ENCODE measurements at regions not wholly inside any gene's neighbourhood (a gene's known extent, or its start where the extent isn't known, plus 50 kb on each side); places are given as distances from the start of the nearest gene placed in this dataset.

DNA sequence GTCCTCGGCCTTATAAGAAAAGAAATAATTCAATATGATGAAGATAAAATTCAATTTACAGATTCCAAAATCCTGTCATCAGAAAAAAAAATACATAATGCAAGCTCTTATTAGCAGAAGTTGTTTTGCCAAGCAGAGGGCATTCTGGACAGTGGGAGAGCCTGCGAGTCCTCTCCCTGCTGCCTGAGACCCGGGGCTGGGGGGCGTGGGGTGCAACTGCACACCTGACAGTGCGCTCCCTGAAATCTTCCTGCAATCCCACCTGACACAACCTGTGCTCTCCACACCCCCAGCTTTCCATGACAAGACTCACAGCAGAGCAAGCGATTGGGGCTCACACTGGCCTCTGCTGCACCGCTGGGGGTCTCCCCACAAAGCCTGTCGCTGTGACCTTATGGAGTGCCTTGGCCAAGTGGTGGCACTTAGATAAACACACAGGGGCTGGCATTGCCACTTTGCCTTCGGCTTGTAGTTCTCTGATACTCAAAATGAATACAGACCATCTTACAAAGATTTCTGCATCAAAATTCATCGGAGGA, 130.3 kb upstream of the PDE10A start:
- Histone ChIP-seq H3K4me3 (no peak overlapping the region), H3K27ac (no peak overlapping the region), H3K27me3 (replicated peaks; ENCODE audit: insufficient read depth) (no peaks in the 10 kb centered on the region), H3K36me3 (no peaks in the 10 kb centered on the region), H3K9me3 (no peaks in the 10 kb centered on the region), H3K4me1 (ENCODE audit: control insufficient read depth in 1 of 2, low read depth in 2 of 2) (no peaks in the 10 kb centered on the region)
- DNase-seq (ENCODE audit: low spot score) = no peak
- ATAC-seq (ENCODE audit: insufficient number of reproducible peaks, low FRiP score, low read depth) = no peak
- TF ChIP-seq, protein P1, sequence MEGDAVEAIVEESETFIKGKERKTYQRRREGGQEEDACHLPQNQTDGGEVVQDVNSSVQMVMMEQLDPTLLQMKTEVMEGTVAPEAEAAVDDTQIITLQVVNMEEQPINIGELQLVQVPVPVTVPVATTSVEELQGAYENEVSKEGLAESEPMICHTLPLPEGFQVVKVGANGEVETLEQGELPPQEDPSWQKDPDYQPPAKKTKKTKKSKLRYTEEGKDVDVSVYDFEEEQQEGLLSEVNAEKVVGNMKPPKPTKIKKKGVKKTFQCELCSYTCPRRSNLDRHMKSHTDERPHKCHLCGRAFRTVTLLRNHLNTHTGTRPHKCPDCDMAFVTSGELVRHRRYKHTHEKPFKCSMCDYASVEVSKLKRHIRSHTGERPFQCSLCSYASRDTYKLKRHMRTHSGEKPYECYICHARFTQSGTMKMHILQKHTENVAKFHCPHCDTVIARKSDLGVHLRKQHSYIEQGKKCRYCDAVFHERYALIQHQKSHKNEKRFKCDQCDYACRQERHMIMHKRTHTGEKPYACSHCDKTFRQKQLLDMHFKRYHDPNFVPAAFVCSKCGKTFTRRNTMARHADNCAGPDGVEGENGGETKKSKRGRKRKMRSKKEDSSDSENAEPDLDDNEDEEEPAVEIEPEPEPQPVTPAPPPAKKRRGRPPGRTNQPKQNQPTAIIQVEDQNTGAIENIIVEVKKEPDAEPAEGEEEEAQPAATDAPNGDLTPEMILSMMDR (IDR thresholded peaks at IDR 0.05) = no peak

DNA sequence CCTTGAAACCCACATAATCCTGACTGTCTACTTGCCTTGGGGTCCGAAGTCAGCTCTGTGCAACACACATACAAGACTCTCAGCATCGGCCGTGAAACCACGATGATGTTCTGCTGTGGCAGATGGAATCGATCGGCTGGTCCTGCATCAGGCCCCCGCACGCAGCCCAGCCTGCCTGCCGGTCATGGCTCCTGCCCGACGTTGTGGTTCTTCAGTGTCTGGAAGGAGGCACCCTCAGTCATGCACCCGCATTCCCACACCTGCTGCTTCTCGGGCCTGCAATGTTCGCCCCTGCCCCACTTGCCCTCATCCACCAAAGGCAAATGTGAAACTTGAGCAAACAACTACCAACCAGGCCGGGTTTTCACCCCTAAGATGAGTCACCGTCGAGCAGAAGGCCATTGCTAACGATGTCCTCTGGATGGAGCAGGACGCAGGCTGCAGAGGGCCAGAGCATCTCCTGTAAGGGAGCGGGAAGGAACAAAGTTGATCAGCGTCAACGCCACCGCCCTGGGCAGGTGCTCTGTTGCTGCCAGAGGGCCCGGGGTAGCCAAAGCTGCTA, 128.9 kb upstream of the PDE10A start:
- no peak overlapping the region for H3K27ac ChIP-seq
- no peaks in the 10 kb centered on the region for H3K27me3 ChIP-seq (replicated peaks; ENCODE audit: insufficient read depth)
- no peaks in the 10 kb centered on the region for H3K9me3 ChIP-seq
- no peak overlapping the region for H3K4me3 ChIP-seq
- DNase-seq (ENCODE audit: low spot score) (no peak), ATAC-seq (ENCODE audit: insufficient number of reproducible peaks, low FRiP score, low read depth) (no peak)
- TF ChIP-seq, protein P1 (IDR thresholded peaks at IDR 0.05) = no peak
- H3K36me3 ChIP-seq = no peaks in the 10 kb centered on the region
- no peaks in the 10 kb centered on the region for H3K4me1 ChIP-seq (ENCODE audit: control insufficient read depth in 1 of 2, low read depth in 2 of 2)

DNA sequence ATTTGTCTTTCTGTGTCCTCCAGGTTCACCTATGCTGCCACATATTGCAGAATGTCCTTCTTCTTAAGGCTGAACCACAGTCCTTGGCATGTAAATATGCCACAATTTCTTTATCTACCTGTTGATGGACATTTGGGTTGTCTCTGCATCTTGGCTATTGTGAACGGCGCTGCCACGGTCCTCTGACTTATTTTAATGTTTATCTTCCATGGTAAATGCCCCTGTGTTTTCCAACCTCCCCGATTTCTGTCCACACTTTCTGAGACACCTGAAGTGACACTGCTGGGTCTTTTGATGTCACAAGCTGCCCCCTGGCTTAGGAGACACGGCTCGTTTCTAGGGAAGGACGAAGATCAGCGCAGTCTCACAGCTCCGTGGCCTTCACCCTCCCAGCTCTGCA, 128.3 kb upstream of the PDE10A start:
- no peak for DNase-seq (ENCODE audit: low spot score)
- Histone ChIP-seq H3K36me3 (no peaks in the 10 kb centered on the region), H3K27ac (no peak overlapping the region), H3K4me1 (ENCODE audit: control insufficient read depth in 1 of 2, low read depth in 2 of 2) (no peaks in the 10 kb centered on the region), H3K4me3 (no peak overlapping the region), H3K27me3 (replicated peaks; ENCODE audit: insufficient read depth) (no peaks in the 10 kb centered on the region), H3K9me3 (no peaks in the 10 kb centered on the region)
- TF ChIP-seq, protein P1 (IDR thresholded peaks at IDR 0.05) = no peak
- no peak for ATAC-seq (ENCODE audit: insufficient number of reproducible peaks, low FRiP score, low read depth)

DNA sequence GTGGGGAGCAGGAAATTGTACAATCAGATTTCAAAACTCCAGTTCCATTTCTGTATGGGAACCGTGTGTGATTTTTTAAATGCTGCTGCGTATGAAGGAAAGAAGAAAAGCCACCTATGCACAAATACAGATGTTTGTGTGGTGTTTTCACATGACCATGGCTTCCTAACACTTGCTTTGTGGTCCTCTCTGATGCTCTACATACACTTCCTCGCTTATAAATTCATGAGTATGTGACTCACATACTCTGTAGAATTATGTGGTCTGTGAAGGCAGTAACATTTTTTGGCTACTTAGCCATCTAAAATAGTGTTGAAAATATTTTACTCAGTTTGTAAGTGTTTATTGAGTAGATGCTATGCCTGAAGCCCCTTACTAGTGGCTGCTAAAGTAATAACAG, 119.8 kb upstream of the PDE10A start:
- TF ChIP-seq, protein P1 (IDR thresholded peaks at IDR 0.05) = no peak
- DNase-seq (ENCODE audit: low spot score) (no peak), ATAC-seq (ENCODE audit: insufficient number of reproducible peaks, low FRiP score, low read depth) (no peak)
- H3K4me1 ChIP-seq (ENCODE audit: control insufficient read depth in 1 of 2, low read depth in 2 of 2) = no peaks in the 10 kb centered on the region
- H3K27ac ChIP-seq = no peak overlapping the region
- H3K9me3 ChIP-seq = no peaks in the 10 kb centered on the region
- no peak overlapping the region for H3K4me3 ChIP-seq
- no peaks in the 10 kb centered on the region for H3K36me3 ChIP-seq
- no peaks in the 10 kb centered on the region for H3K27me3 ChIP-seq (replicated peaks; ENCODE audit: insufficient read depth)

DNA sequence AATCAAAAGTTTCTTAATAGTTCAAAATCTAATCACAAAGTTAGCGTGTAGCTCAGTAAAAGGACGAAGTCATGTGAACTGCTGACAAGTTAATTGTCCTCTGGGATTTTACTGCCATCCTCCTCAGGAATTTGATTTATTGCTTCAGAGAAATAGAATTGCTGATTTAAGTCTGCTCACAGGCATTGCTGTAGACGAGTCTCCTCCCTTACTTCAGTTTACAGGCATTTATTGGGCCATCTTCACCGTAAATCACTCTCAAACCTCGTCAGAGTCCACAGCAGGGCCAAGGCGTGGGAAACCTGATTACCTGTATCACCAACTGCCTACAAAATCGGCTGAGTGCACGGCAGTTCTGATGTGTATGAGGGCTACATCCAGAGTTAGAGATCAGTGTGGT, 119.1 kb upstream of the PDE10A start:
- H3K4me3 ChIP-seq = no peak overlapping the region
- H3K9me3 ChIP-seq = no peaks in the 10 kb centered on the region
- DNase-seq (ENCODE audit: low spot score) (no peak), ATAC-seq (ENCODE audit: insufficient number of reproducible peaks, low FRiP score, low read depth) (no peak)
- no peak overlapping the region for H3K27ac ChIP-seq
- TF ChIP-seq, protein P1 (IDR thresholded peaks at IDR 0.05) = no peak
- no peaks in the 10 kb centered on the region for H3K4me1 ChIP-seq (ENCODE audit: control insufficient read depth in 1 of 2, low read depth in 2 of 2)
- no peaks in the 10 kb centered on the region for H3K27me3 ChIP-seq (replicated peaks; ENCODE audit: insufficient read depth)
- no peaks in the 10 kb centered on the region for H3K36me3 ChIP-seq

Data from thoracic aorta (tissue), 2 donors.